ENCODE measurements at regions not wholly inside any gene's neighbourhood (a gene's known extent, or its start where the extent isn't known, plus 50 kb on each side); places are given as distances from the start of the nearest gene placed in this dataset.

- H3K4me1 Mint-ChIP-seq (ENCODE audit: low read depth, unreplicated experiment) = no peaks in the 10 kb centered on the region
- ChIA-PET POLR2A (no interaction called here), CTCF (no interaction called here)
- no peaks in the 10 kb centered on the region for H3K27me3 Mint-ChIP-seq (ENCODE audit: insufficient read depth, unreplicated experiment)
- no peak overlapping the region for H3K4me3 Mint-ChIP-seq (ENCODE audit: unreplicated experiment)
- H3K9me3 ChIP-seq = no peaks in the 10 kb centered on the region; the same call in 1 of the 2 replicates
- H3K4me1 ChIP-seq = no peaks in the 10 kb centered on the region
- H3K9me3 Mint-ChIP-seq (ENCODE audit: unreplicated experiment) = peaks cover 15% of the 10 kb centered on the region
- BruUV-seq (replicated peaks) = no TSS peak
- intact Hi-C loops (cut with micrococcal nuclease; ENCODE audit: unreplicated experiment) = no loop called here
- H3K27me3 ChIP-seq (replicated peaks; ENCODE audit: control insufficient read depth, insufficient read depth, low read length) = no peaks in the 10 kb centered on the region
- TF ChIP-seq, protein P1, sequence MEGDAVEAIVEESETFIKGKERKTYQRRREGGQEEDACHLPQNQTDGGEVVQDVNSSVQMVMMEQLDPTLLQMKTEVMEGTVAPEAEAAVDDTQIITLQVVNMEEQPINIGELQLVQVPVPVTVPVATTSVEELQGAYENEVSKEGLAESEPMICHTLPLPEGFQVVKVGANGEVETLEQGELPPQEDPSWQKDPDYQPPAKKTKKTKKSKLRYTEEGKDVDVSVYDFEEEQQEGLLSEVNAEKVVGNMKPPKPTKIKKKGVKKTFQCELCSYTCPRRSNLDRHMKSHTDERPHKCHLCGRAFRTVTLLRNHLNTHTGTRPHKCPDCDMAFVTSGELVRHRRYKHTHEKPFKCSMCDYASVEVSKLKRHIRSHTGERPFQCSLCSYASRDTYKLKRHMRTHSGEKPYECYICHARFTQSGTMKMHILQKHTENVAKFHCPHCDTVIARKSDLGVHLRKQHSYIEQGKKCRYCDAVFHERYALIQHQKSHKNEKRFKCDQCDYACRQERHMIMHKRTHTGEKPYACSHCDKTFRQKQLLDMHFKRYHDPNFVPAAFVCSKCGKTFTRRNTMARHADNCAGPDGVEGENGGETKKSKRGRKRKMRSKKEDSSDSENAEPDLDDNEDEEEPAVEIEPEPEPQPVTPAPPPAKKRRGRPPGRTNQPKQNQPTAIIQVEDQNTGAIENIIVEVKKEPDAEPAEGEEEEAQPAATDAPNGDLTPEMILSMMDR (IDR thresholded peaks at IDR 0.05; ENCODE audit: insufficient read depth in 1 of 2, low read depth in 1 of 2, low read length in 1 of 2, severe bottlenecking in 1 of 2, unreplicated experiment in 1 of 2) = no peak
- H3K36me3 ChIP-seq (ENCODE audit: control insufficient read depth, insufficient read depth, low read length) = no peaks in the 10 kb centered on the region
- no peak overlapping the region for H3K27ac Mint-ChIP-seq (ENCODE audit: unreplicated experiment)
- H3K4me3 ChIP-seq (ENCODE audit: low read depth, low read length) = no peak overlapping the region
- H3K36me3 Mint-ChIP-seq (ENCODE audit: insufficient read depth, unreplicated experiment) = no peaks in the 10 kb centered on the region
- DNase-seq = no peak
Observed at GRCh38 chr12:20300457-20300856, 67.9 kb upstream of the PDE3A start.

GRCh38 chr12:20305470-20305869, 62.9 kb upstream of the PDE3A start:
- no TSS peak for BruUV-seq (replicated peaks)
- Histone ChIP-seq H3K36me3 (ENCODE audit: control insufficient read depth, insufficient read depth, low read length) (no peaks in the 10 kb centered on the region), H3K4me1 (no peaks in the 10 kb centered on the region), H3K9me3 (peaks cover 7% of the 10 kb centered on the region; the same call in 1 of the 2 replicates), H3K27me3 (replicated peaks; ENCODE audit: control insufficient read depth, insufficient read depth, low read length) (no peaks in the 10 kb centered on the region), H3K4me3 (ENCODE audit: low read depth, low read length) (no peak overlapping the region)
- H3K4me3 Mint-ChIP-seq (ENCODE audit: unreplicated experiment) = no peak overlapping the region
- H3K4me1 Mint-ChIP-seq (ENCODE audit: low read depth, unreplicated experiment) = no peaks in the 10 kb centered on the region
- TF ChIP-seq, protein P1 (IDR thresholded peaks at IDR 0.05; ENCODE audit: insufficient read depth in 1 of 2, low read depth in 1 of 2, low read length in 1 of 2, severe bottlenecking in 1 of 2, unreplicated experiment in 1 of 2) = no peak
- H3K9me3 Mint-ChIP-seq (ENCODE audit: unreplicated experiment) = peaks cover 23% of the 10 kb centered on the region
- ChIA-PET CTCF (no interaction called here), POLR2A (no interaction called here)
- no peak for DNase-seq
- no peak overlapping the region for H3K27ac Mint-ChIP-seq (ENCODE audit: unreplicated experiment)
- intact Hi-C loops (cut with micrococcal nuclease; ENCODE audit: unreplicated experiment) = no loop called here
- H3K36me3 Mint-ChIP-seq (ENCODE audit: insufficient read depth, unreplicated experiment) = no peaks in the 10 kb centered on the region
- H3K27me3 Mint-ChIP-seq (ENCODE audit: insufficient read depth, unreplicated experiment) = peaks cover 3% of the 10 kb centered on the region

- H3K36me3 ChIP-seq (ENCODE audit: control insufficient read depth, insufficient read depth, low read length) = no peaks in the 10 kb centered on the region
- Mint-ChIP-seq H3K9me3 (ENCODE audit: unreplicated experiment) (peaks cover 23% of the 10 kb centered on the region), H3K27me3 (ENCODE audit: insufficient read depth, unreplicated experiment) (peaks cover 3% of the 10 kb centered on the region), H3K4me1 (ENCODE audit: low read depth, unreplicated experiment) (no peaks in the 10 kb centered on the region), H3K4me3 (ENCODE audit: unreplicated experiment) (no peak overlapping the region), H3K36me3 (ENCODE audit: insufficient read depth, unreplicated experiment) (no peaks in the 10 kb centered on the region), H3K27ac (ENCODE audit: unreplicated experiment) (no peak overlapping the region)
- H3K27me3 ChIP-seq (replicated peaks; ENCODE audit: control insufficient read depth, insufficient read depth, low read length) = no peaks in the 10 kb centered on the region
- H3K4me1 ChIP-seq = no peaks in the 10 kb centered on the region
- peaks cover 7% of the 10 kb centered on the region; the same call in 1 of the 2 replicates for H3K9me3 ChIP-seq
- TF ChIP-seq, protein P1 (IDR thresholded peaks at IDR 0.05; ENCODE audit: insufficient read depth in 1 of 2, low read depth in 1 of 2, low read length in 1 of 2, severe bottlenecking in 1 of 2, unreplicated experiment in 1 of 2) = no peak
- no TSS peak for BruUV-seq (replicated peaks)
- CTCF ChIA-PET = interaction anchor here (0.7 kb wide), 1 partner anchor 1006 kb away, joined by 4 read pairs; no protein-coding TSS in a partner anchor
- DNase-seq = no peak
- POLR2A ChIA-PET = no interaction called here
- intact Hi-C loops (cut with micrococcal nuclease; ENCODE audit: unreplicated experiment) = no loop called here
- H3K4me3 ChIP-seq (ENCODE audit: low read depth, low read length) = no peak overlapping the region
Observed at GRCh38 chr12:20309504-20310148, 58.7 kb upstream of the PDE3A start.
